DMS153 treated with DMSO at 0.1 percent for 48 hours (cell line): ENCODE measurements at regions not wholly inside any gene's neighbourhood (a gene's known extent, or its start where the extent isn't known, plus 50 kb on each side); places are given as distances from the start of the nearest gene placed in this dataset.

ENCODE experiments used
- DNase-seq: peaks from one replicate; lab custom pipeline; 2025; ENCODE audit not compliant: unreplicated experiment; lab: John Stamatoyannopoulos, UW

- no peak for DNase-seq
These were observed 75.9 kb downstream of the EDN3 start for GRCh38 chr20:59376109-59376841.

GRCh38 chr20:59376998-59377397 is 76.6 kb downstream of the EDN3 start:
- DNase-seq, result no peak

GRCh38 chr20:59377842-59378241 is 77.4 kb downstream of the EDN3 start:
- DNase-seq, result no peak

GRCh38 chr20:59378396-59378795 is 78.0 kb downstream of the EDN3 start:
- DNase-seq, result no peak

GRCh38 chr20:59378966-59379365 is 78.6 kb downstream of the EDN3 start:
- DNase-seq, result no peak

GRCh38 chr20:59381689-59382088 is 81.3 kb downstream of the EDN3 start:
- no peak for DNase-seq

GRCh38 chr20:59382157-59382725 is 81.8 kb downstream of the EDN3 start:
- DNase-seq, result no peak

GRCh38 chr20:59382907-59383306 is 82.5 kb downstream of the EDN3 start:
- no peak for DNase-seq

GRCh38 chr20:59385038-59385437 is 84.6 kb downstream of the EDN3 start:
- DNase-seq, result no peak

- DNase-seq, result no peak
These were observed 85.1 kb downstream of the EDN3 start for GRCh38 chr20:59385480-59385879.

GRCh38 chr20:59386809-59387208 is 86.4 kb downstream of the EDN3 start:
- DNase-seq, result no peak

- no peak for DNase-seq
These were observed 87.5 kb downstream of the EDN3 start for GRCh38 chr20:59387891-59388290.

- DNase-seq, result no peak
These were observed 88.0 kb downstream of the EDN3 start for GRCh38 chr20:59388402-59388801.

- DNase-seq, result no peak
These were observed 90.0 kb downstream of the EDN3 start for GRCh38 chr20:59390437-59390836.

GRCh38 chr20:59391975-59392374 is 91.6 kb downstream of the EDN3 start:
- DNase-seq, result no peak

- DNase-seq, result no peak
These were observed 92.3 kb downstream of the EDN3 start for GRCh38 chr20:59392736-59393135.

GRCh38 chr20:59393142-59393541 is 92.7 kb downstream of the EDN3 start:
- no peak for DNase-seq

- no peak for DNase-seq
These were observed 95.3 kb downstream of the EDN3 start for GRCh38 chr20:59395729-59396128.

GRCh38 chr20:59398537-59399205 is 98.3 kb downstream of the EDN3 start:
- DNase-seq, result no peak

- DNase-seq, result no peak
These were observed 99.2 kb downstream of the EDN3 start for GRCh38 chr20:59399426-59400099.

GRCh38 chr20:59400708-59401107 is 100.3 kb downstream of the EDN3 start:
- no peak for DNase-seq

GRCh38 chr20:59402681-59403080 is 102.3 kb downstream of the EDN3 start:
- peak; percentile 37 for DNase-seq
